Body of pancreas (tissue), 4 donors: ENCODE measurements at regions not wholly inside any gene's neighbourhood (a gene's known extent, or its start where the extent isn't known, plus 50 kb on each side); places are given as distances from the start of the nearest gene placed in this dataset.
"Not testable (repeated sequence)": the region's sequence is repeated elsewhere in the genome, so short reads cannot be mapped to it uniquely, and the experiment has no call there.

Experiments
- POLR2A ChIP-seq, 3 donors: fragments of 450-650 bp; IDR thresholded peaks; one replicate each; pipeline ENCODE4 v1.6.1; 2016; ENCODE audit warnings: antibody characterized with exemption in 3 of 3, mild to moderate bottlenecking in 2 of 3
- TF ChIP-seq, protein P1 (sequence below), 7 experiments: fragments of 450-650 bp in 4 of 7; fragments of 200-600 bp in 3 of 7; sonication (generic) in 3 of 7; IDR thresholded peaks; one replicate each; pipeline ENCODE4 v1.5.1; 2016 to 2019; ENCODE audit warnings: antibody characterized with exemption in 7 of 7

DNA sequence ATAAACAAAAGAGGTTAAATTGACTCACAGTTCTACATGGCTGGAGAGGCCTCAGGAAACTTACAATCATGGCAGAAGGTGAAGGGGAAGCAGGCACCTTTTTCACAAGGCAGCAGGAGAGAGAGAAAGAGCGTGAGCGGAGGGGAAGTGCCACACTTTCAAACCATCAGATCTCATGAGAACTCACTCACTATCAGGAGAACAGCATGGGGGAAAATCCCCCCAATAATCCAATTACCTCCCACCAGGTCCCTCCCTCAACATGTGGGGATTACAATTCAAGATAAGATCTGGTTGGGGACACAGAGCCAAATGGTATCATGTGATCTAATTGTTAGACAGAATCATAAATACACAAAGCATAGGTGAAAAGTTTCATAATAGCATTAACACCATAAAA lies 69.5 kb upstream of the FOLH1 start:
- TF ChIP-seq, protein P1, sequence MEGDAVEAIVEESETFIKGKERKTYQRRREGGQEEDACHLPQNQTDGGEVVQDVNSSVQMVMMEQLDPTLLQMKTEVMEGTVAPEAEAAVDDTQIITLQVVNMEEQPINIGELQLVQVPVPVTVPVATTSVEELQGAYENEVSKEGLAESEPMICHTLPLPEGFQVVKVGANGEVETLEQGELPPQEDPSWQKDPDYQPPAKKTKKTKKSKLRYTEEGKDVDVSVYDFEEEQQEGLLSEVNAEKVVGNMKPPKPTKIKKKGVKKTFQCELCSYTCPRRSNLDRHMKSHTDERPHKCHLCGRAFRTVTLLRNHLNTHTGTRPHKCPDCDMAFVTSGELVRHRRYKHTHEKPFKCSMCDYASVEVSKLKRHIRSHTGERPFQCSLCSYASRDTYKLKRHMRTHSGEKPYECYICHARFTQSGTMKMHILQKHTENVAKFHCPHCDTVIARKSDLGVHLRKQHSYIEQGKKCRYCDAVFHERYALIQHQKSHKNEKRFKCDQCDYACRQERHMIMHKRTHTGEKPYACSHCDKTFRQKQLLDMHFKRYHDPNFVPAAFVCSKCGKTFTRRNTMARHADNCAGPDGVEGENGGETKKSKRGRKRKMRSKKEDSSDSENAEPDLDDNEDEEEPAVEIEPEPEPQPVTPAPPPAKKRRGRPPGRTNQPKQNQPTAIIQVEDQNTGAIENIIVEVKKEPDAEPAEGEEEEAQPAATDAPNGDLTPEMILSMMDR (IDR thresholded peaks at IDR 0.05), result not testable (repeated sequence)
- TF ChIP-seq POLR2A (IDR thresholded peaks at IDR 0.05), result not testable (repeated sequence)
